IMR-90 (cell line): ENCODE measurements at regions not wholly inside any gene's neighbourhood (a gene's known extent, or its start where the extent isn't known, plus 50 kb on each side); places are given as distances from the start of the nearest gene placed in this dataset.

ENCODE experiments used
- CEBPB ChIP-seq: IDR thresholded peaks from 2 replicates; pipeline ENCODE4 v1.6.1; 2012; ENCODE audit warnings: low read depth, low read length, improper control_type of control experiment
- MAFK ChIP-seq: IDR thresholded peaks from 2 replicates; pipeline ENCODE4 v1.6.1; 2012; ENCODE audit warnings: low read depth, low read length, improper control_type of control experiment
- MXI1 ChIP-seq: IDR thresholded peaks from 2 replicates; pipeline ENCODE4 v1.6.1; 2012; ENCODE audit warnings: low read depth, mild to moderate bottlenecking, low read length, moderate library complexity, borderline replicate concordance
- NFE2L2 ChIP-seq: fragments of 150-350 bp; IDR thresholded peaks from 2 replicates; pipeline ENCODE4 v1.6.1; 2016; ENCODE audit warnings: low read depth, mild to moderate bottlenecking, low read length
- POLR2A ChIP-seq: IDR thresholded peaks from 2 replicates; pipeline ENCODE4 v1.6.1; 2012; ENCODE audit warnings: mild to moderate bottlenecking, low read depth, low read length
- RAD21 ChIP-seq: IDR thresholded peaks from 2 replicates; pipeline ENCODE4 v1.6.1; 2012; ENCODE audit warnings: low read length, improper control_type of control experiment
- RCOR1 ChIP-seq: IDR thresholded peaks from 2 replicates; pipeline ENCODE4 v1.6.1; 2012; ENCODE audit warnings: mild to moderate bottlenecking, low read length, improper control_type of control experiment; ENCODE audit not compliant: insufficient replicate concordance
- TF ChIP-seq, protein P1 (sequence below): conservative IDR thresholded peaks from 2 replicates; pipeline ENCODE4 v1.5.1; 2012; ENCODE audit warnings: mild to moderate bottlenecking, low read depth, low read length, improper control_type of control experiment
- TF ChIP-seq, protein P2 (sequence below): fragments of 150-350 bp; IDR thresholded peaks from 2 replicates; pipeline ENCODE4 v1.6.1; 2016; ENCODE audit warnings: low read depth, mild to moderate bottlenecking, low read length, moderate library complexity, borderline replicate concordance

DNA sequence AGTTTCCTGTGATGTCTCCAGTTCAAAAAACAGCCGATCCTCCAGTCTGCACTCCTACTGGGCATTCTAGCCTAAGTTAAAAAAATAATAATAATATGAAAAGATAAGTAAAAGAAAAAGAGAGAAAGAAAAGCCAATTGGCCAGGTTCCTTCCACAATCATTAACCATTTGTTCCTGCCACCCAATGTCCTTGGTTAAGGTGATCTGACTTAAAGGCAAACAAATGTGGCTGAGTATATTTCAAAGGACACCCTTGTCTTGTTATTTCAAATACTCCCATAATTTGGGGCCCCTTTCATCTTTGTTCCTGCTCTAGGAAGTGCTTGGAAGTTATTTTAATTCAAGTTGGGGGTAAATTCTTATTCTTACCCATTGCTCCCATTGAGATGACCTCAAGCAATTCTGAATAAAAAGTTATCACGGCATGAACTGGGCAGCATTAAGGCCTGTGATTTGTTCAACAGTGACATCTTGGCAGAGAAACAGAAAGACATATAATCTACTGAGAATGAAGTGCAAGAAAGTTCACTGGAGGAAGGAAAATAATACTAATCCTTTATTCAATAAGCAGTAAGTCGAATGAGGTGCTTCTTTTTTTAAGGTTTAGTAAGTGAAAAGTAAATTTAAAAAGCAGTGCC is 1054.5 kb upstream of the FANCL start:
- TF ChIP-seq, protein P1, sequence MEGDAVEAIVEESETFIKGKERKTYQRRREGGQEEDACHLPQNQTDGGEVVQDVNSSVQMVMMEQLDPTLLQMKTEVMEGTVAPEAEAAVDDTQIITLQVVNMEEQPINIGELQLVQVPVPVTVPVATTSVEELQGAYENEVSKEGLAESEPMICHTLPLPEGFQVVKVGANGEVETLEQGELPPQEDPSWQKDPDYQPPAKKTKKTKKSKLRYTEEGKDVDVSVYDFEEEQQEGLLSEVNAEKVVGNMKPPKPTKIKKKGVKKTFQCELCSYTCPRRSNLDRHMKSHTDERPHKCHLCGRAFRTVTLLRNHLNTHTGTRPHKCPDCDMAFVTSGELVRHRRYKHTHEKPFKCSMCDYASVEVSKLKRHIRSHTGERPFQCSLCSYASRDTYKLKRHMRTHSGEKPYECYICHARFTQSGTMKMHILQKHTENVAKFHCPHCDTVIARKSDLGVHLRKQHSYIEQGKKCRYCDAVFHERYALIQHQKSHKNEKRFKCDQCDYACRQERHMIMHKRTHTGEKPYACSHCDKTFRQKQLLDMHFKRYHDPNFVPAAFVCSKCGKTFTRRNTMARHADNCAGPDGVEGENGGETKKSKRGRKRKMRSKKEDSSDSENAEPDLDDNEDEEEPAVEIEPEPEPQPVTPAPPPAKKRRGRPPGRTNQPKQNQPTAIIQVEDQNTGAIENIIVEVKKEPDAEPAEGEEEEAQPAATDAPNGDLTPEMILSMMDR, result no peak
- TF ChIP-seq RCOR1 (no peak), RAD21 (no peak), POLR2A (no peak), MXI1 (no peak), CEBPB (no peak), MAFK (no peak), NFE2L2 (no peak)
- TF ChIP-seq, protein P2, sequence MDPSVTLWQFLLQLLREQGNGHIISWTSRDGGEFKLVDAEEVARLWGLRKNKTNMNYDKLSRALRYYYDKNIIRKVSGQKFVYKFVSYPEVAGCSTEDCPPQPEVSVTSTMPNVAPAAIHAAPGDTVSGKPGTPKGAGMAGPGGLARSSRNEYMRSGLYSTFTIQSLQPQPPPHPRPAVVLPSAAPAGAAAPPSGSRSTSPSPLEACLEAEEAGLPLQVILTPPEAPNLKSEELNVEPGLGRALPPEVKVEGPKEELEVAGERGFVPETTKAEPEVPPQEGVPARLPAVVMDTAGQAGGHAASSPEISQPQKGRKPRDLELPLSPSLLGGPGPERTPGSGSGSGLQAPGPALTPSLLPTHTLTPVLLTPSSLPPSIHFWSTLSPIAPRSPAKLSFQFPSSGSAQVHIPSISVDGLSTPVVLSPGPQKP, result no peak
